Eye (tissue), 1 donor: ENCODE measurements at regions not wholly inside any gene's neighbourhood (a gene's known extent, or its start where the extent isn't known, plus 50 kb on each side); places are given as distances from the start of the nearest gene placed in this dataset.
"Not testable (repeated sequence)": the region's sequence is repeated elsewhere in the genome, so short reads cannot be mapped to it uniquely, and the experiment has no call there.

ENCODE experiments used
- DNase-seq: peaks from one replicate; pipeline ENCODE4 v3.0.0-alpha.2; 2015

DNA sequence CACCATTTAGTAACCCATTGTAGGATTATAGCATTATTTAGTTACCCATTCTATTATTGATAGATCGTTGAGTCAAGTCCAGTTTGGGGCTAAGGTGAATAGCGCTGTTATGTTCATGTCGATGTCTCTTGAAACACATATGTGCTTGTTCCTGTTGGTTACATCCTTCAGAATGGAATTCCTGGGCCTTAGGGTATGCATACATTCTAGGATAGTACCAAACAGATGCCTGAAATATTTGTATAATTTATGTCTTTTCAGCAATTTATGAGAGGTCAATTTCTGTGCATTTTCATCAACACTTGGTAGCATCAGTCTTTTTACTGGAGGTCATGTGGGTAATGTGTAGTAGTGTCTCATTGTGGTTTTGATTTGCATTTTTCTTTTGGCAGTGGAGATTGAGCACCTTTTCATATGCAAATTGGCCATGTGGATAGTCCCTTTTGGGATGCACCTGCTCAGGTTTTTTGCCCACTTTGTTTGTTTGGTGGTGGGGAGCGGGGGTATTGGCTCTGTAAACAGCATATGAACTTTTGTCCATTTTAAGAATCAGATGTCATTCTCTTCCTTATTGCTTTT lies 104.2 kb downstream of the CDRT15L2 start:
- not testable (repeated sequence) for DNase-seq

DNA sequence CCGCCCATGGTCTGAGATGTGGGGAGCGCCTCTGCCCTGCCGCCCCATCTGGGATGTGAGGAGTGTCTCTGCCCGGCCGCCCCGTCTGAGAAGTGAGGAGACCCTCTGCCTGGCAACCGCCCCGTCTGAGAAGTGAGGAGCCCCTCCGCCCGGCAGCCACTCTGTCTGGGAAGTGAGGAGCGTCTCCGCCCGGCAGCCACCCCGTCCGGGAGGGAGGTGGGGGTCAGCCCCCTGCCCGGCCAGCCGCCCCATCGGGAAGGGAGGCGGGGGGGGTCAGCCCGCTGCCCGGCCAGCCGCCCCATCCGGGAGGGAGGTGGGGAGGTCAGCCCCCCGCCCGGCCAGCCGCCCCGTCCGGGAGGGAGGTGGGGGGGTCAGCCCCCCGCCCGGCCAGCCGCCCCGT lies 105.5 kb downstream of the CDRT15L2 start:
- not testable (repeated sequence) for DNase-seq

DNA sequence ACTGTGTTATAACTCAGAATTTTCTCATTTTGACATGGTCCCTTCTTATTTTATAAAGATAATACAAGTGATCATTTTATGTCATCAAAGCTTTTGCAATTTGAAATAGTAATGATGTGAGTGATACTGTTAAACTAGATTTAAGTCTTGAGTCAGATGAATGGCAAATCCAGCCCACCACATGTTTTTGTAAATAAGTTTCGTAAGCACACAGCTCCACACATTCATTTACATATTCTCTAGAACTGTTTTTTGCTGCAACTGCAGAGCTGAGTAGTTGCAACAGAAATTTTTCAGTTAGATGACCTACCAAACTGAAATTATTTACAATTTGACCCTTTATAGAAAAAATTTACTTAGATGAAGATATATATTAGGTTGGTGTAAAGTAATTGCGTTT lies 108.1 kb downstream of the CDRT15L2 start:
- DNase-seq = not testable (repeated sequence)

DNA sequence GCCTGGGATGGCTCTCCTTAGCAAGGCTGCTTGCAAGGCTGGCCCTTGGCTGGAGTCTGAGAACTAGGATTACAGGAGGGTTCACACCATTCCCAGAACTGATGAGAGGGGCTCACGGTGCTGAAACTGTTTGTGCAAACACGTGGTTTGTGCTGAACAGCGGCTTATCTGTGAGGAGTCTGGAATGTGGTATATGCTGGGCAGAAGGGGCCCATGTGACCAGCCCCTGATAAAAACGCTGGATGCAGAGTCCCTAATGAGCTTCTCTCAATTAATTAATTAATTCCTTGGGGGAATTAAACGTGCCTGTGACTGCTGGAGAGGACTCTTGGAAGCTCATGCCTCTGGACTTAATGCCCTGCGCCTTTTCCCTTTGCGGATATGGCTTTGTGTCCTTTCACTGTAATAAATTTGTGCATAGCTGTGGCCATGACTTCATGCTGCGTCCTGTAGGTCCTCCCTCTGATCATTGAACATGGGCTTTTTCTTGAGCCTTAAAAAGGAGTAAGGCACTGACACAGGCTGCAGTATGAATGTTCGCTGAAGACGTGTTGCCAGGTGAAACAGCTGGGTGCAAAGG lies 109.7 kb downstream of the CDRT15L2 start:
- DNase-seq = peak; percentile 44

DNA sequence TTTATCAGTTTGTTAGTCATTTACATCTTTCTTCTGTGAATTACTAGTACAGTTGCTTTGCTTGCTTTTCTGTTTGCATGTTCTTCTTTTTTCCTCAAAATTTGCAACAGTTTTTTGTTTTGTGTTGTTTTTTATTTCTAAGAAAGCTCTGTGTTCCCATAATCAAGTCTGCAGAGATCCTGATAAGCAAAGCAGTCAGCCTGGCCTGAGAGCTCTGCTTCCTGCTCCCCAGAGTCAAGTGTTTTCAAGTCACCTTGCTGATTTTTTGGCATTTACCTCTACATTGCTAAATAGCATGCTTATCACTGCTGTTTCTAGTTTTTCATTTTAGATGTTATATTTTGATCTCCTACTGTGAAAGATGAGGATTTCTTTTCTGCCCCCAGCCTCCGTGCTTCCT lies 113.2 kb downstream of the CDRT15L2 start:
- DNase-seq = not testable (repeated sequence)

DNA sequence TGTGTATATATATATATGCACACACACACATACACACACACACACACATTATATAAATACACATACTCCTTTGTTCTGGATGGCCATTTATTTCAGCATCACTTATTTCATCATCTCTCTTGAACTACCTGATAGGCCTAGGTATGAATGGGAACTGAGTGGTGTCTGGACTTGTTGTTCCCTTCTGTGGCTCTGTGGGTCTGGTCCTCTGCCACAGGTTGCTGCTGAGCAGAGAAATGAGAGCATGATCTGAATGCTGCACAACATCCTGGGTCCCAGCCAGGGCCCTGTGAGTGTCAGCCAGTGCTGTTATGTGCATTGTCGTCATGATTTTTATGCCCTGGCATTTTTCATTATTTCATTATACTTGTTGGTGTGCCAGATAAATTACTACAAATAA lies 116.3 kb downstream of the CDRT15L2 start:
- not testable (repeated sequence) for DNase-seq

DNA sequence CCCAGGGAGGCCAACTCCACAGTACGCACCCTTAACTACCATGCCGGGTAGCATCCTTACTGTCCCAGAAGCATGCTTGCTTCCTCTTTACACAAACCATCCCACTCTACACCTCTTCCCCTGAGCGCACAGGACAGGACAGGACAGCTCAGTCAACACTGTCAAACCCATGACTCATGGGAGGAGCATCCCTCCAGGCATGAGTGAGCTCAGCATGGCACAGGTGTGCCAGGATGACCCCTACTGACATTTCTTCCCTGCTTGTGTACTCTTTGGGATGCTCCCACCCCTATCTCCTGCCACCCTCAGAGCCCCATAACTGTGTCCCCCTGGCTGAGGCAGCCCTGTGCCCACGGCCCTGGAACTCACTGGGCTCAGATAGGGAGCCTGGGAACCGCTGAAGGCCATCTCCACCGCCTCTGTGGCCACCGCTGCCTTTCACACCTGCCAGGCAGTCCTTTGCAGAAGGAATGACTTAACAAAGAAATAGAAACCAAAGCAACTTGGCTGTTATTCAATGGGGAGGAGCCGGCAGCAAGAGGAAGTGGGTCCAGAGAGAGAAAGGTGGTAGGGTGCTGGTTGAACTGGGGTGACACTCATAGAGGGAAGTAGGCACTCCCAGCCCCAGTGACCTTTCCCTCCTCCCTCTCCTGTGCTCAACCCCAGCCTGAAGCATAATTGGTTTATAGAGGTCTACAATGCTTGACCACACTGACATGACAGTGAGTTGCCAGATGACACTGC lies 119.1 kb downstream of the CDRT15L2 start:
- not testable (repeated sequence) for DNase-seq

DNA sequence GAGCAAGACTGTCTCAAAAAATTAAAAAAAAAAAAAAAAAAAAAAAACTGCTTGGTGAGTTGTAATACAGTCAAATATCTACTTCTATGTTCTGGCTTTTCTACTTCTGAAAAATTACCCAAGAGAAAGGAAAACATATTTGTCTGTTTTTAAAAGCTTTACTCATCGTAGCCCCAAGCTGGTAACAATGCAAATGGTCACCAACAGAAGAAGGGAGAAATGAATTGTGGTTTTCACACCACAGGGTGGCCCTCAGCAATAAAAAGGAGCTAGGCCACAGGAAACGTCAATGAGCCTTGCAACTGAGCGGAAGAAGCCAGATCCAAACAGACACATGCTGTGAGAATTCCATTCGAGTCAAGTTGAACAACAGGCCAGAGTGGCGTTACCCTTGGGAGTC lies 121.0 kb downstream of the CDRT15L2 start:
- not testable (repeated sequence) for DNase-seq

DNA sequence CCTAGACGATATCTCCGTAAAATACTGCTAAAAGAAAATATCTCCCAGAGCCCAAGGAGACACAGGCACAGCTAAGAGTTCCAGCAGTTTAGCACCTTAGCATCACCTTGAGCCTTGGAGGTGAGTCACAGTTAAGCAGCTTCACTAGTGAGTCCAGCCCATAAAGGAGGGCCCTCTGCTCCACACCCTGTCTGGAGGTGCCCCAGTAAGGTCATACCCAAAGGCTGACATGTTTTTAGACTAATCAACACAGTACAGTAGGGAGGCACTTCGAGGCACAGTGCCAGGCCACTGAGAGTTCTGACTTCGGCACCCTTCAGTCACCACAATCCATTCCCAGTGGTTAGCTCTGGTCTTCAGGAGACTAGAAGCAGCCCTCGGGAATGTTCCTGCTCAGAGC lies 121.8 kb downstream of the CDRT15L2 start:
- DNase-seq = not testable (repeated sequence)

DNA sequence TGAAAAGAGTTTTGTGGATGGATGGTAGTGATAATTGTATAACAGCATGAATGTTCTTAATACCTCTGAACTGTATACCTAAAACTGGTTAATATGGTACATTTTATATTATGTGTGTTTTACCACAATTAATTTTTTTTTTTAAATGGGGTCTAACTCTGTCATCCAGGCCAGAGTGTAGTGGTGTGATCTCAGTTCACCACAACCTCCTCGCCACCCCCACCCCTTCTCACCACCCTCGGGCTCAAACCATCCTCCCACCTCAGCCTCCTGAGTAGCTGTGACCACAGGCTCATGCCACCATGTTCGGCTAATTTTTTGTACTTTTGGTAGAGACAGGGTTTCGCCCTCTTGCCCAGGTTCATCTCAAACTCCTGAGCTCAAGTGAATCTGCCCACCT lies 123.2 kb downstream of the CDRT15L2 start:
- DNase-seq = no peak

DNA sequence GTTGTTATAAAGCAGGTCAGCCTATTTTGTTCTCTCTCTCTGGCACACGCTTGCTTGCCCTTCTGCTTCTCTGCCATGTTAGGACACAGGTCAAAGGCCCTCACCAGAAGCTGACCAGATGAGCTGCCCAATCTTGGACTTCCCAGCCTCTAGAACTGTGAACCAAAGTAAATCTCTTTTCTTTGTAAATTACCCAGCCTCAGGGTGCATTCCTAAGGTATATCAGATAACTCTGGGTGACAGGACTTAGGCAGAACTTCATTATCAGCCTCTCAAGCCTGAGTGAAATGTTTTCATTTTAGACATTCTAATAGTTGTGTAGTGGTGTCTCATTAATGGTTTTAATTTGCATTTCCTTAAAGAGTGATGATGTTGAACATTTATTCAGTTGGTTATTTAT lies 124.3 kb downstream of the CDRT15L2 start:
- no peak for DNase-seq

DNA sequence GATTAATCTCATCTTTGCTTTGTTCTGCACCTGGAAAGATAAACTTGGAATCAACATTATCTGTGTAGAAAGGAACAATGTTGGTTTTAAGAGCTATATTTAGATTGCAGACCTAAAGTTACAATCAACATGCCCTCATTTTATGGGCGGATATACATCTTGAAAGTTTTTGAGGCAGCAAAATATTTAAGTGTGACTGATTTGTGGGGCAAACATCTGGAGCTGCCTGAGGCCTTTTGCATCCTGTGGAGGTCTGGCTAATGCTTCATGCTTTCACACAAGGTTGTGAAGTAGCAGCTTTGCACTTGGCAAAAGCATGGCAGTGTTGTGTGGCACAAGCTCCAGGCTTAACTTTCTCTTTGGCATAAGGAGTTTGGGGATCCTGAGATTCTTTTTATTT lies 125.7 kb downstream of the CDRT15L2 start:
- DNase-seq = not testable (repeated sequence)

DNA sequence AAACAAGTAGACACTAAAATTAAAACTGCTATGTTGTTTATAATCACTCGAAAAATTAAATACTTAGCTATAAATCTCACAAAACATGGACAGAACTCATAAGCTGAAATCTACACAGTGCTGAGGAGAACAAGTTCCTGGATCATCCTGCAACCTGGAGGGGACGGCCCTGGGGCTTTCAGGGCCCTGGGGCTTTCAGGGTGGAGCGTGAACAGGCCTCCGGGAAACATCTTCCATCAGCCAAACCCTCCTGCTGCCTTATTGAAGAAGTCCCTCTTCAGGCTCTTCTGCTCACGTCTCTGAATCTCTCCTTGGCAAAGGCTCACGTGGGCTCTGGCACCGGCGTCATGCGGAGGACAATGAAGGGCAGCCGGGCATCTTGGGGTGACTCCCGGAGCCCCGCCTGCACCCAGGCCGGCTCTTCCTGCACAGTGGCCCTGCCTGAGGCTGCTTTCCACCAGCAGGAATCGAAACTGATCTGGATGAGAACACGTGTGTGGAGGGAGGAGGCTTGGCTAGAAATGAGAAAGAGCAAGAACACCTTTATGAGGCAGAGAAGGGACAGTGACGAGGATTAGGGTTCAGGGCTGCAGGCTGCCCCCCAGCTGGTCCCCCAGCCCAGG lies 127.3 kb downstream of the CDRT15L2 start:
- no peak for DNase-seq

DNA sequence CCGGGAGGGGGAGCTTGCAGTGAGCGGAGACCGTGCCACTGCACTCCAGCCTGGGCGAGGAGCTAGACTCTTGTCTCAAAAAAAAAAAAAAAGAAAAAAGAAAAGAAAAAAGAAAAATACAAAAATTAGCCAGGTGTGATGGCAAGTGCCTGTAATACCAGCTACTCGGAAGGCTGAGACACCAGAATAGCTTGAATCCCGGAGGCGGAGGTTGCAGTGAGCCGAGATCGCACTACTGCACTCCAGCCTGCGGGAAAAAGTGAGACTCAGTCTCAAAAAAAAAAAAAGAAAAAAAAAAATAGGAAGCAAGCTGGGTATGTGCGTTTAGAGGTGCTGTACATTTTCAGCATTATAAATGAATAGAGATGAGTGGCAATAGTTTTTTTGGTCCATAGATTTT lies 129.3 kb downstream of the CDRT15L2 start:
- DNase-seq = not testable (repeated sequence)

DNA sequence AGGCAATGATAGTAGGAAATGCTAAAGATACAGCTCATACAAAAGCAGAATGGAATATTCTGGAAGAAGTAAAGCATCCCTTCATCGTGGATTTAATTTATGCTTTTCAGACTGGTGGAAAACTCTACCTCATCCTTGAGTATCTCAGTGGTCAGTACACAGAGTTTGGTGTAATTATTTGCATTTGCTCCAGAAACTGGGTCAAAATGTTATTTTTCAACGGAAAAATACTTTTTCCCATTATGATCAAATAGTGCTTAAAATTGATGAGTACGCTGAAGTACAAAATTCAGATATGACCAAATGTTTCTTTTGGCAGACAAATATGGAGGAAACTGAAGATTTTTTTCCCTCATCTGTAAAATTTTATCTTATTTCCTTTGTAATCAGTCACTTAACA lies 137.0 kb downstream of the CDRT15L2 start:
- not testable (repeated sequence) for DNase-seq

DNA sequence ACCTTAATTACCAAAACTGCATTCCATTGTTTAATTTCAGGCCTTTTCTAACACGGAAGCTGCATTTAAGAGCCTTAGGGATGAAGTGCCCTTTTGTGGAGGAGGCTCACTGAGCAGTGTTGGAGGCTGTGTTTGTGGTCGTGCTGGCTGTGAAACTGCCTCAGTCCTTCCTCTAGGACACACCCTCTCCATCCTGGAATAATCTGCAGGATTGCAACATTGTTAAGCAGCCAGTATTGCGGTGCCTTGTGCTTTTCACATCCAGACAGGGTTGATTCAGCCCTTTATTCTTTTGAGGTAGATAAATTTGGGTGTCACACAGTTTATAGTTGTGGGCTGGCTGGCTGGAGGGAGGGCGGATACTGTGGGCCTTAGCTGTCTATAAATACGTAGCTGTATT lies 141.6 kb downstream of the CDRT15L2 start:
- no peak for DNase-seq

DNA sequence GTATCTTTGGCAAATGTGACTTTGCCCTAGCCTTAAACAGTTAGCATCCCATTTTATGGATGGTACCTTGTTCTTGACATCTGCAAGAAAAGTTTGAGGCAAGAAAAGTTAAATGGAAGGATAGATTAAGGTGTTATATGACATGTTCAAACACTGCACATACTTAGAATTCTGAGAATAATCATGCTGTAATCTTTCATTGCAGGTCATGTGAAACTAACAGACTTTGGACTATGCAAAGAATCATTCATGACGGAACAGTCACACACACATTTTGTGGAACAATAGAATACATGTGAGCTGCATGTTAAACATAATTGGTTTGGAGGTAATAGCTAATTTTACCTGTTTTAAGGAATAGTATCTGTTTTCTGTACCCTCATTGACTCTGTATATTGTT lies 144.9 kb downstream of the CDRT15L2 start:
- DNase-seq = not testable (repeated sequence)

DNA sequence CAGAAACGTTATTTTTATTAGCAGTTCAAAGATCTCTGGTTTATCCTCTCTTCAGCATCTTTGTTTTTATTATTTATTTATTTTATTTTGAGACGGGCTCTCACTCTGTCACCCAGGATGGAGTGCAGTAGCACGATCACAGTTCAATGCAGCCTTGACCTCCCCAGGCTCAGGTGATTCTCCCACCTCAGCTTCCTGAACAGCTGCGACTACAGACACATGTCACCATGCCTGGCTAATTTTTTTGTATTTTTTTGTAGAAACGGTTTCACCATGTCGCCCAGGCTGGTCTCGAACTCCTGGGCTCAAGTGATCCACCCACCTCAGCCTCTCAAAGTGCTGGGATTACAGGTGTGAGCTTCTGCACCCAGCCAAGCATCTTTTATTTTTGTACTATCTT lies 147.7 kb downstream of the CDRT15L2 start:
- DNase-seq = not testable (repeated sequence)

DNA sequence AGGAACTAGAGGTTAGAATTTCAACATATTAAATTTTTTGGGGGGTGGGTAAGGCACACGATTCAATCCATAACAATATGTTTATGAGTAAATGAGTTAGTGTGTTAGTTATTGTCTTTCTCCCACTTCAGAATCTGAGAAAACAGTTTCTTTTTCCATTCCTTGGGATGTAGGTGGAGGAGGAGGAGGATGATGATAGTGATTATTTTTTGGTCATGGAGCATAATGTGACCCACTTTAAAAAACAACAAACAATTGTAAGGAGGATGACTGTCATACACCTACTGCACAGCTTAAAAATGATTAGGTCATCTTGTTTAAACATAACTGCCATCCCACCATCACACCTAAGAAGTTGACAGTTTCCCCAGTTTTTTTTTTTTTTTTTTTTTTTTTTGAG lies 148.7 kb downstream of the CDRT15L2 start:
- DNase-seq = no peak

DNA sequence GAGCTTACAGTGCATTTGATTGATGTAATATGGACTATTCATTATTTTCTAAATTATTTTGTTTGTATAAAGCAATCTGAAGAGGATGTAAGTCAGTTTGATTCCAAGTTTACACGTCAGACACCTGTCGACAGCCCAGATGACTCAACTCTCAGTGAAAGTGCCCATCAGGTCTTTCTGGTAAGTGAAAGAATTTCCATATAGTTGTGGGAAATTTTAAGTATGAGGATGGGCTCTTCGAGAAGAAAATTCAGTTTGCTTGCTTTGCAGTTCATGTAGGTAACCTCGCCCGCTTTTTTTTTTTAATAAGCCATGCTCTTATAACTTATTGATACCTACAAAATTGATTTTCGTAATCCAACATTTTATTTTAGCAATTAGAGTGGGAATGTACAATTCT lies 151.6 kb downstream of the CDRT15L2 start:
- not testable (repeated sequence) for DNase-seq

DNA sequence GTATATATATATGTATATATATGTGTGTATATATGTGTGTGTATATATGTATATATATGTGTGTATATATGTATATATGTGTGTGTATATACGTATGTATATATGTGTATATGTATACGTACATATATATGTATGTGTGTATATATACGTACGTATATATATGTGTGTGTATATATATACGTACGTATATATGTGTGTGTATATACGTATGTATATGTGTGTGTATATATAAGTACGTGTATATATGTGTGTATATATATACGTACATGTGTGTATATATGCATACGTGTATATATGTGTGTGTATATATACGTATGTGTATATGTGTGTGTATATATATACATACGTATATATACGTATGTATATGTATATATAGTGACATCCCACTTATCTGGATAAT lies 154.4 kb downstream of the CDRT15L2 start:
- DNase-seq = no peak

DNA sequence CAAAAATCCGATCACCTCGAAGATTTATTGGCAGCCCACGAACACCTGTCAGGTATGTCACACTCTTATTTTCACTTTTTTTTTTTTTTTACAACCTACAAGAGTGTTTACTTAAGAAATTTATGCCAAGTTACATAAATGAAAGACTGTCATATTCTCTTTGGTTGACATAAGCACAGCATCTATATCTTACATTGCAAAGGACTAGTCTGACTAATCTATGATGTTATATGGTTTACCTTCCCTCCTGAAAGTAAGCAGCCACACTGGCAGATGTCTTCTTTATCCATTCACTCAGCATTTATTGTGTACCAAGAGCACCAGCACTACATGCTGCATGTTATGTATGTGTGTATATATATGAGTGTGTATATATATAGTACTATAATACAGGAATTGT lies 156.3 kb downstream of the CDRT15L2 start:
- no peak for DNase-seq

DNA sequence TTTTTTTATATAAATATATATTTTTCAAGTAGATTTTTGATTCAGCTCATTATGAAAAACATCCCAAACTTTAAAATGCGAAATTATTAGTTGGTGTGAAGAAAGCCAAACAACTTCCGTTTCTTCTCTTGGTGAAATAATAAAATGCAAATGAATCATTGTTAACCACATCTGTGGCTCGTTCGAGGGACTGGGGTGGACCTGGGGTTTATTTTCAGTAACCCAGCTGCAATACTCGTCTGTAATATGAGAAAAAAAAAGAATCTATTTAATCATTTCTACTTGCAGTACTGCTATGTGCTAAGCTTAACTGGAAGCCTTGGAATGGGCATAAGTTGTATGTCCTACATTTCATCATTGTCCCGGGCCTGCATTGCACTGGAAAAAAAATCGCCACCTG lies 158.1 kb downstream of the CDRT15L2 start:
- DNase-seq = not testable (repeated sequence)

DNA sequence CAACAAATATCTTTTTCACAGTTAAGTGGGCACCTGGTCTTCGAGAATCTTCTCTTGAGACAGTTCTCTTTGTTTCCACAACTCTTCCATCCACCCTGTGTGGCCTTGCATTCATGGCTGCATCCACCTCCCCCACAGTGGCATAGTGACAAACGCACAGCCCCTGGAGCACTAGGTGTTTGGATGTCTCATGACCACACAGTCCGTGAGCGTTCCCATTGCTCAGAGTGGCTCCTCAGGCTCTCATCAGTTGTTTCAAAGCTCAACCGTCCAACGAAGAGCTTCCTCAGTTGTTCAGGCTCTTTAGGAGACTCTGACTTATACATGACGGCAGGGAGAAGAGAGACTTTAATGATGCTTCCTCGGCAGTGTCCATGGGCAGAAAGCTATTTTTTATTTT lies 191.6 kb downstream of the CDRT15L2 start:
- DNase-seq = no peak
